ENCODE measurements at regions not wholly inside any gene's neighbourhood (a gene's known extent, or its start where the extent isn't known, plus 50 kb on each side); places are given as distances from the start of the nearest gene placed in this dataset.

DNA sequence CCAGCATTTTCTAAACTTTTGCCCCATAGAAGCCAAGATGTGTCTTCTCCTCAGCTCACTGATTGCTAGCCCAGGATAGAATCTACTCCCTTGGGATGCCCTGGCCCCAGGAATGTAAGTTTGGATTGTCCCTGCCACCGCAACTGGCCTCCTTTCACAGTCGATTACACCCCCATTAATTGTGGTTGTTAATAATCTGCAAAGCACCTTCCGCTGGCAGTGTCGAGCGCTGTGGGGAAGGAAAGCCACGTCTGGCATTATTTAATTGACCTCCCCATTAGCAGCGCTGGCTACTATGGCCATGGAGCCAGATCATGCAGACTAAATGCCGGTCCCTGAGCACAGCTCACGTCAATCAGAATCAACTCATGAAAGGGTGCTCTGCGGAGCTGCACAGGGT is 597.3 kb upstream of the PLXNA2 start:
- TF ChIP-seq, protein P1, sequence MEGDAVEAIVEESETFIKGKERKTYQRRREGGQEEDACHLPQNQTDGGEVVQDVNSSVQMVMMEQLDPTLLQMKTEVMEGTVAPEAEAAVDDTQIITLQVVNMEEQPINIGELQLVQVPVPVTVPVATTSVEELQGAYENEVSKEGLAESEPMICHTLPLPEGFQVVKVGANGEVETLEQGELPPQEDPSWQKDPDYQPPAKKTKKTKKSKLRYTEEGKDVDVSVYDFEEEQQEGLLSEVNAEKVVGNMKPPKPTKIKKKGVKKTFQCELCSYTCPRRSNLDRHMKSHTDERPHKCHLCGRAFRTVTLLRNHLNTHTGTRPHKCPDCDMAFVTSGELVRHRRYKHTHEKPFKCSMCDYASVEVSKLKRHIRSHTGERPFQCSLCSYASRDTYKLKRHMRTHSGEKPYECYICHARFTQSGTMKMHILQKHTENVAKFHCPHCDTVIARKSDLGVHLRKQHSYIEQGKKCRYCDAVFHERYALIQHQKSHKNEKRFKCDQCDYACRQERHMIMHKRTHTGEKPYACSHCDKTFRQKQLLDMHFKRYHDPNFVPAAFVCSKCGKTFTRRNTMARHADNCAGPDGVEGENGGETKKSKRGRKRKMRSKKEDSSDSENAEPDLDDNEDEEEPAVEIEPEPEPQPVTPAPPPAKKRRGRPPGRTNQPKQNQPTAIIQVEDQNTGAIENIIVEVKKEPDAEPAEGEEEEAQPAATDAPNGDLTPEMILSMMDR (IDR thresholded peaks at IDR 0.05; ENCODE audit: borderline replicate concordance, extremely low read depth, insufficient read depth): no peak

DNA sequence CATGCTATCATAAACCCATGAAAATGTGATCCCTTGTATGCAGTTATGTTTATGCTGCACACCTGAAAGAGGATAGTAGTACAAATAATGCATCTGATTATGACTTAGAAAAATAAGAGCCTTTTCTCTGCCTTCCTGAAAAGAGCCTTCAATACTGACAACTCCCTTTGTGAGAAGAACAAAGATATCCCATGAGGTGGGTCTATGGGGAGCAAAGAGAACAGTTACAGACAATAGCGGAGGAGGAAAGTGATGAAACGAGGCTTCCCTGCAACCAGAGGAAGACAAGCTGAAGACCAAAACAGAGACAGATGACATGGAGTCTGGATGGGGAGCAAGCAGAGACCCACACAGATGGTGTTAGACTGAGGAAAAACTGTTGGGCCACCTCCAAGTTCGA is 598.3 kb upstream of the PLXNA2 start:
- DNase-seq (no peak), FAIRE-seq (no peak)
- no peaks in the 10 kb centered on the region for H3K36me3 ChIP-seq (ENCODE audit: control insufficient read depth in 2 of 3, insufficient read depth in 3 of 3, low read length in 3 of 3)
- intact Hi-C loops (cut with DNase I): no loop called here
- no peaks in the 10 kb centered on the region for H3K9me3 ChIP-seq (ENCODE audit: control insufficient read depth in 2 of 3, insufficient read depth in 1 of 3, low read length in 3 of 3)
- no peaks in the 10 kb centered on the region for H3K27me3 ChIP-seq (ENCODE audit: control insufficient read depth, insufficient read depth, low read length)
- no peak overlapping the region for H3K27ac ChIP-seq (ENCODE audit: low read depth in 2 of 2, low read length in 2 of 2)
- TF ChIP-seq, protein P1 (IDR thresholded peaks at IDR 0.05; ENCODE audit: borderline replicate concordance, extremely low read depth, insufficient read depth): no peak
- H3K4me3 ChIP-seq (ENCODE audit: low read length in 3 of 3): no peak overlapping the region
- H3K9ac ChIP-seq (ENCODE audit: low read length in 3 of 3): no peak overlapping the region
- no peaks in the 10 kb centered on the region for H3K4me1 ChIP-seq (ENCODE audit: control insufficient read depth in 2 of 3, insufficient read depth in 2 of 3, low read depth in 1 of 3, low read length in 3 of 3)

More for the DNA sequence above, 597.3 kb upstream of the PLXNA2 start:
- DNase-seq (peak in 4 of 5 donors; percentile 39 to 61 (median 42)), FAIRE-seq (no peak)
- H3K36me3 ChIP-seq (ENCODE audit: control insufficient read depth in 2 of 3, insufficient read depth in 3 of 3, low read length in 3 of 3): no peaks in the 10 kb centered on the region
- no peaks in the 10 kb centered on the region for H3K9me3 ChIP-seq (ENCODE audit: control insufficient read depth in 2 of 3, insufficient read depth in 1 of 3, low read length in 3 of 3)
- H3K27ac ChIP-seq (ENCODE audit: low read depth in 2 of 2, low read length in 2 of 2): no peak overlapping the region
- H3K4me1 ChIP-seq (ENCODE audit: control insufficient read depth in 2 of 3, insufficient read depth in 2 of 3, low read depth in 1 of 3, low read length in 3 of 3): no peaks in the 10 kb centered on the region
- no peaks in the 10 kb centered on the region for H3K27me3 ChIP-seq (ENCODE audit: control insufficient read depth, insufficient read depth, low read length)
- H3K9ac ChIP-seq (ENCODE audit: low read length in 3 of 3): no peak overlapping the region
- H3K4me3 ChIP-seq (ENCODE audit: low read length in 3 of 3): no peak overlapping the region
- intact Hi-C loops (cut with DNase I): no loop called here

DNA sequence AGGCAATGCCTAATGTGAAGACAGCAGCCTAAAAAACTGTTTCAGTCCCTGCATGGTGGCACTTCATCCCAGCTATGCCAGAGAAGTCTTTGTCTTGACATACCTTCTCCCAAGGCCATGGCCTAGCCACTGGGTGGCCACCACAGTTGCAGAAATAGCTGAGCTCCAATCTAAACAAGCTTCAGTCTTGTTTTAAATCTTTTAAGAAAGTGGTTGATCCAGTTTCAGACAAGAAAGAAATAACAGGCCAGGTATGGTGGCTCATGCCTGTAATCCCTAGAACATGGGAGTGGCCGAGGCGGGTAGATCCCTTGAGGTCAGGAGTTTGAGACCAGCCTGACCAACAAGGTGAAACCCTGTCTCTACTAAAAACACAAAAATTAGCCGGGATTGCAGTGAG is 600.0 kb upstream of the PLXNA2 start:
- no peaks in the 10 kb centered on the region for H3K4me1 ChIP-seq (ENCODE audit: control insufficient read depth in 2 of 3, insufficient read depth in 2 of 3, low read depth in 1 of 3, low read length in 3 of 3)
- TF ChIP-seq, protein P1 (IDR thresholded peaks at IDR 0.05; ENCODE audit: borderline replicate concordance, extremely low read depth, insufficient read depth): no peak
- H3K27me3 ChIP-seq (ENCODE audit: control insufficient read depth, insufficient read depth, low read length): no peaks in the 10 kb centered on the region
- no peaks in the 10 kb centered on the region for H3K36me3 ChIP-seq (ENCODE audit: control insufficient read depth in 2 of 3, insufficient read depth in 3 of 3, low read length in 3 of 3)
- no peak overlapping the region for H3K4me3 ChIP-seq (ENCODE audit: low read length in 3 of 3)
- intact Hi-C loops (cut with DNase I): no loop called here
- DNase-seq: no peak
- H3K9me3 ChIP-seq (ENCODE audit: control insufficient read depth in 2 of 3, insufficient read depth in 1 of 3, low read length in 3 of 3): no peaks in the 10 kb centered on the region
- no peak overlapping the region for H3K27ac ChIP-seq (ENCODE audit: low read depth in 2 of 2, low read length in 2 of 2)
- no peak overlapping the region for H3K9ac ChIP-seq (ENCODE audit: low read length in 3 of 3)
- no peak for FAIRE-seq

DNA sequence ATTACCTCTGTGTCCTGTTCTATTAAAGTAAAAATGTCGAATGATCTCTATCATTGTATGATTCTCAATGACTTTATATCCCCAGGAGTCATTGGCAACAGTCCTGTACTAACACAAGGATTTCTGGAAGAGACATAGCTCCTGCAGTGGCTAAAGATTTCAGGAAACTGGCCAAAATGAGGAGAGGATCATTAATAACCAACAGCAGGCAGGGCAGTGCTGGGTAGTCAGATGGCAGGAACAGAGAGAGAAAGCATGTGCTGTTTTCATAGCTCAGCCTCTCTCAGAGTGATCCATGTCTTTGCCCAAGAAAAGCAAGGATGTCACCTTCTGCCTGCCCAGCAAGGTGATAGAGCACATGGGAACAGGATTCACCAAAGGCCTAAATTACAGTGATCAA is 604.7 kb upstream of the PLXNA2 start:
- intact Hi-C loops (cut with DNase I): no loop called here
- Histone ChIP-seq H3K27me3 (ENCODE audit: control insufficient read depth, insufficient read depth, low read length) (no peaks in the 10 kb centered on the region), H3K9me3 (ENCODE audit: control insufficient read depth in 2 of 3, insufficient read depth in 1 of 3, low read length in 3 of 3) (no peaks in the 10 kb centered on the region), H3K4me3 (ENCODE audit: low read length in 3 of 3) (no peak overlapping the region), H3K9ac (ENCODE audit: low read length in 3 of 3) (no peak overlapping the region), H3K27ac (ENCODE audit: low read depth in 2 of 2, low read length in 2 of 2) (no peak overlapping the region), H3K4me1 (ENCODE audit: control insufficient read depth in 2 of 3, insufficient read depth in 2 of 3, low read depth in 1 of 3, low read length in 3 of 3) (no peaks in the 10 kb centered on the region), H3K36me3 (ENCODE audit: control insufficient read depth in 2 of 3, insufficient read depth in 3 of 3, low read length in 3 of 3) (no peaks in the 10 kb centered on the region)
- TF ChIP-seq, protein P1 (IDR thresholded peaks at IDR 0.05; ENCODE audit: borderline replicate concordance, extremely low read depth, insufficient read depth): no peak
- no peak for FAIRE-seq
- DNase-seq: no peak
